K562 (cell line): ENCODE measurements at regions not wholly inside any gene's neighbourhood (a gene's known extent, or its start where the extent isn't known, plus 50 kb on each side); places are given as distances from the start of the nearest gene placed in this dataset.

Source experiments
- ATAC-seq: fragments of 200-7000 bp; cut with Tn5 transposase; 3 replicates; pipeline ENCODE4 v1.9.1; 2020; ENCODE audit warnings: moderate library complexity
- BruUV-seq: library from RNA; stranded (reverse); fragments of 400-500 nt; replicated peaks from 2 replicates; lab custom pipeline; 2021; lab: Mats Ljungman, UMichigan
- CTCF ChIA-PET: fragments of 300-600 bp; formaldehyde crosslinking; extraction: SDS; loops from one replicate; lab custom pipeline; 2021; ENCODE audit warnings: low intra/inter-chr PET ratio; lab: Yijun Ruan, JAX
- POLR2A ChIA-PET: fragments of 300-600, 350-650 bp; sonication (Branson Sonifier 250); formaldehyde crosslinking; extraction: SDS; loops from one replicate; lab custom pipeline; 2021; ENCODE audit warnings: antibody characterized with exemption, inconsistent platforms; lab: Yijun Ruan, JAX
- DNase-seq, 4 experiments: peaks; one replicate each; pipeline versions ENCODE4 v3.0.0 to v3.0.0-alpha.2; 2011 to 2018; ENCODE audit warnings: low spot score in 3 of 4, mixed read lengths in 3 of 4; ENCODE audit errors: extremely low read depth in 1 of 4
- FAIRE-seq: peaks from 2 replicates; lab custom pipeline; 2011; peaks lifted over from hg19 to GRCh38; lab: Jason Lieb, UNC
- H2AFZ ChIP-seq: 2 replicates; pipeline ENCODE4 v1.6.0; 2011; ENCODE audit warnings: low read depth, low read length, control low read depth, inconsistent platforms
- H3K27ac ChIP-seq: fragments of 200-600 bp; 3 replicates; pipeline ENCODE4 v1.8.0; 2011; ENCODE audit warnings: low read depth, mild to moderate bottlenecking, control low read depth, inconsistent platforms, low read length, moderate library complexity, mixed read lengths; ENCODE audit errors: extremely low read depth
- H3K27me3 ChIP-seq, 2 experiments: fragments of 300-600 bp in 1 of 2; 2 replicates in 1 of 2; 3 replicates in 1 of 2; pipeline versions ENCODE4 v1.6.0 to v1.8.0; 2011; ENCODE audit warnings: inconsistent platforms in 2 of 2, low read length in 2 of 2, mild to moderate bottlenecking in 1 of 2, mixed read lengths in 1 of 2, moderate library complexity in 1 of 2; ENCODE audit not compliant: control insufficient read depth in 2 of 2, insufficient read depth in 2 of 2
- H3K36me3 ChIP-seq: fragments of 300-600 bp; 3 replicates; pipeline ENCODE4 v1.8.0; 2011; ENCODE audit warnings: mild to moderate bottlenecking, low read length, inconsistent platforms; ENCODE audit not compliant: control insufficient read depth, insufficient read depth
- H3K4me1 ChIP-seq, 2 experiments: fragments of 200-600 bp in 1 of 2; replicated peaks in 1 of 2; 2 replicates in 1 of 2; 3 replicates in 1 of 2; pipeline versions ENCODE4 v1.5.1 to v1.8.0; 2011; ENCODE audit warnings: inconsistent platforms in 2 of 2, low read length in 2 of 2, mild to moderate bottlenecking in 1 of 2, mixed read lengths in 1 of 2, moderate library complexity in 1 of 2; ENCODE audit not compliant: control insufficient read depth in 2 of 2, insufficient read depth in 2 of 2
- H3K4me2 ChIP-seq: 2 replicates; pipeline ENCODE4 v1.6.1; 2011; ENCODE audit warnings: low read length, control low read depth, inconsistent platforms, mixed read lengths; ENCODE audit not compliant: insufficient read depth
- H3K4me3 ChIP-seq: fragments of 200-600 bp; sonication (generic), shearing (Covaris generic); 2 replicates; pipeline ENCODE4 v1.5.1; 2016; ENCODE audit warnings: control low read depth, inconsistent platforms
- H3K79me2 ChIP-seq: fragments of 200-600 bp; 3 replicates; pipeline ENCODE4 v1.8.0; 2011; ENCODE audit warnings: low read length, inconsistent platforms; ENCODE audit not compliant: control insufficient read depth, insufficient read depth
- H3K9ac ChIP-seq, 2 experiments: 2 replicates each; pipeline versions ENCODE4 v1.6.0 to v1.6.1; 2011; ENCODE audit warnings: low read depth in 2 of 2, low read length in 2 of 2, control low read depth in 1 of 2, inconsistent platforms in 1 of 2, mild to moderate bottlenecking in 1 of 2, mixed read lengths in 1 of 2; ENCODE audit not compliant: insufficient read depth in 1 of 2
- H3K9me1 ChIP-seq: one replicate; pipeline ENCODE4 v1.6.0; 2011; ENCODE audit warnings: inconsistent platforms, mild to moderate bottlenecking, low read length, moderate library complexity; ENCODE audit not compliant: control insufficient read depth, insufficient read depth
- H3K9me3 ChIP-seq: replicated peaks from 2 replicates; pipeline ENCODE4 v1.5.1; 2011; ENCODE audit warnings: low read depth, low read length, inconsistent platforms; ENCODE audit not compliant: control insufficient read depth, insufficient read depth
- H4K20me1 ChIP-seq: replicated peaks from 2 replicates; pipeline ENCODE4 v1.6.1; 2011; ENCODE audit warnings: low read length, inconsistent platforms, mixed read lengths; ENCODE audit not compliant: control insufficient read depth, insufficient read depth
- CEBPZ ChIP-seq: fragments of 150-350 bp; IDR thresholded peaks from 2 replicates; pipeline ENCODE4 v1.6.1; 2014; ENCODE audit warnings: low read depth, mild to moderate bottlenecking, low read length, borderline replicate concordance
- MGA ChIP-seq: fragments of 450-650 bp; IDR thresholded peaks from 2 replicates; pipeline ENCODE4 v1.6.1; 2016; ENCODE audit warnings: mild to moderate bottlenecking, moderate library complexity
- PHF21A ChIP-seq: fragments of 450-650 bp; IDR thresholded peaks from 2 replicates; pipeline ENCODE4 v1.6.1; 2017; ENCODE audit warnings: low read depth, borderline replicate concordance
- ZBTB17 ChIP-seq: fragments of 450-650 bp; formaldehyde crosslinking; IDR thresholded peaks from 2 replicates; pipeline ENCODE4 v1.4.0; 2020; ENCODE audit warnings: mild to moderate bottlenecking
- WGBS: fragments of 100-300 bp; shearing (Covaris generic); methylation state at CpG from one replicate; pipeline ENCODE4 v1.1.6; 2016; ENCODE audit warnings: low coverage, mixed read lengths; ENCODE audit not compliant: insufficient coverage; ENCODE audit errors: missing lambda C conversion rate; 5-methylcytosine and 5-hydroxymethylcytosine counted together
- in situ Hi-C: fragments of 300-500 bp; cut with MboI; formaldehyde crosslinking; loops from 4 replicates; pipeline ENCODE4 v1.15.0; 2018; ENCODE audit warnings: inconsistent platforms, mixed read lengths
- intact Hi-C: fragments of 100-400 bp; cut with micrococcal nuclease; formaldehyde crosslinking; loops from 2 replicates; pipeline ENCODE4 v1.14.2; 2022

- in situ Hi-C loops (no loop called here), intact Hi-C loops (no loop called here)
- Histone ChIP-seq H2AFZ (no peak overlapping the region), H3K27ac (no peak overlapping the region), H3K9me3 (no peaks in the 10 kb centered on the region), H4K20me1 (no peaks in the 10 kb centered on the region), H3K4me2 (no peak overlapping the region), H3K9me1 (no peaks in the 10 kb centered on the region), H3K27me3 (no peaks in the 10 kb centered on the region), H3K9ac (no peak overlapping the region), H3K79me2 (no peaks in the 10 kb centered on the region), H3K4me1 (no peaks in the 10 kb centered on the region), H3K36me3 (no peaks in the 10 kb centered on the region), H3K4me3 (no peak overlapping the region)
- ChIA-PET CTCF (no interaction called here), POLR2A (no interaction called here)
- BruUV-seq, result no TSS peak
- WGBS, result 0% methylated on average over 4 of the region's 4 CpGs
- no peak for DNase-seq
- TF ChIP-seq CEBPZ (no peak), PHF21A (no peak), MGA (no peak), ZBTB17 (no peak)
- ATAC-seq, result no peak
- FAIRE-seq, result no peak
Observed at GRCh38 chr20:60467771-60468170, 509.5 kb downstream of the CDH26 start.
